GM23248 (cell line): ENCODE measurements at regions not wholly inside any gene's neighbourhood (a gene's known extent, or its start where the extent isn't known, plus 50 kb on each side); places are given as distances from the start of the nearest gene placed in this dataset.

Source experiments
- DNase-seq: peaks from one replicate; pipeline ENCODE4 v3.0.0-alpha.2; 2015
- H2AFZ ChIP-seq: fragments of 200-600 bp; sonication (generic); 2 replicates; pipeline ENCODE4 v1.6.1; 2016; ENCODE audit warnings: antibody characterized with exemption
- H3F3A ChIP-seq: fragments of 200-600 bp; sonication (generic); 2 replicates; pipeline ENCODE4 v1.6.1; 2016; ENCODE audit warnings: mild to moderate bottlenecking, antibody characterized with exemption, mixed run types; ENCODE audit not compliant: insufficient read depth
- H3K27ac ChIP-seq: fragments of 200-600 bp; sonication (generic); 2 replicates; pipeline ENCODE4 v1.5.1; 2016; ENCODE audit warnings: mild to moderate bottlenecking
- H3K27me3 ChIP-seq: fragments of 200-600 bp; sonication (generic); replicated peaks from 2 replicates; pipeline ENCODE4 v1.6.1; 2016; ENCODE audit warnings: mild to moderate bottlenecking; ENCODE audit not compliant: insufficient read depth
- H3K36me3 ChIP-seq: fragments of 200-600 bp; sonication (generic); 2 replicates; pipeline ENCODE4 v1.6.1; 2016; ENCODE audit warnings: low read depth, mild to moderate bottlenecking
- H3K4me1 ChIP-seq: fragments of 200-600 bp; sonication (generic); 2 replicates; pipeline ENCODE4 v1.6.1; 2016; ENCODE audit warnings: mild to moderate bottlenecking; ENCODE audit not compliant: insufficient read depth
- H3K4me2 ChIP-seq: fragments of 200-600 bp; sonication (generic); one replicate; pipeline ENCODE4 v1.6.1; 2016; ENCODE audit warnings: mild to moderate bottlenecking; ENCODE audit not compliant: unreplicated experiment
- H3K4me3 ChIP-seq: fragments of 200-600 bp; sonication (generic); 2 replicates; pipeline ENCODE4 v1.5.1; 2016; ENCODE audit warnings: mild to moderate bottlenecking
- H3K79me2 ChIP-seq: fragments of 200-600 bp; sonication (generic); 2 replicates; pipeline ENCODE4 v1.6.1; 2016; ENCODE audit warnings: mild to moderate bottlenecking; ENCODE audit not compliant: insufficient read depth
- H3K9ac ChIP-seq: fragments of 200-600 bp; sonication (generic); 2 replicates; pipeline ENCODE4 v1.6.1; 2016; ENCODE audit warnings: mild to moderate bottlenecking
- H3K9me2 ChIP-seq: fragments of 200-600 bp; sonication (generic); 2 replicates; pipeline ENCODE4 v1.6.1; 2016; ENCODE audit warnings: mixed run types, mild to moderate bottlenecking, moderate library complexity; ENCODE audit not compliant: insufficient read depth
- H3K9me3 ChIP-seq: fragments of 200-600 bp; sonication (generic); one replicate; pipeline ENCODE4 v1.6.1; 2017; ENCODE audit warnings: low read depth
- H4K20me1 ChIP-seq: fragments of 200-600 bp; sonication (generic); 2 replicates; pipeline ENCODE4 v1.6.0; 2016; ENCODE audit not compliant: insufficient read depth
- EZH2 ChIP-seq: fragments of 200-600 bp; sonication (generic); IDR thresholded peaks from 2 replicates; pipeline ENCODE4 v1.6.1; 2018; ENCODE audit warnings: antibody characterized with exemption, mild to moderate bottlenecking; ENCODE audit not compliant: insufficient read depth, poor library complexity, severe bottlenecking
- EZH2phosphoT487 ChIP-seq: fragments of 200-600 bp; sonication (generic); IDR thresholded peaks from 2 replicates; pipeline ENCODE4 v1.6.1; 2018; ENCODE audit warnings: antibody characterized with exemption, moderate library complexity, mild to moderate bottlenecking, low read depth; ENCODE audit not compliant: insufficient read depth
- WGBS, 2 experiments: methylation state at CpG; one replicate each; pipeline ENCODE4 v1.1.6; 2015 to 2017; ENCODE audit warnings: low lambda C conversion rate in 2 of 2, low coverage in 1 of 2; ENCODE audit errors: missing lambda C conversion rate in 2 of 2; 5-methylcytosine and 5-hydroxymethylcytosine counted together
- in situ Hi-C: fragments of 300-500 bp; cut with MboI; formaldehyde crosslinking; loops from 2 replicates; pipeline ENCODE4 v1.15.0; 2020

GRCh38 chr18:47422524-47422923 lies 171.1 kb upstream of the SKOR2 start:
- H3K36me3 ChIP-seq: no peaks in the 10 kb centered on the region
- in situ Hi-C loops: no loop called here
- peak; percentile 44 for DNase-seq

GRCh38 chr18:47420130-47420529 lies 168.7 kb upstream of the SKOR2 start:
- Histone ChIP-seq H3F3A (no peaks in the 10 kb centered on the region), H2AFZ (no peak overlapping the region), H3K27me3 (no peaks in the 10 kb centered on the region; the same call in 1 of the 2 replicates), H4K20me1 (no peaks in the 10 kb centered on the region), H3K79me2 (no peaks in the 10 kb centered on the region), H3K27ac (no peak overlapping the region), H3K9me2 (no peaks in the 10 kb centered on the region), H3K4me2 (no peak overlapping the region), H3K4me3 (no peak overlapping the region), H3K9ac (no peak overlapping the region), H3K9me3 (no peaks in the 10 kb centered on the region), H3K4me1 (no peaks in the 10 kb centered on the region), H3K36me3 (no peaks in the 10 kb centered on the region)
- in situ Hi-C loops: no loop called here
- no peak for DNase-seq
- 50 to 57% methylated on average over 4 of the region's 4 CpGs for WGBS, 2 experiments
- TF ChIP-seq EZH2 (no peak), EZH2phosphoT487 (no peak)

More at GRCh38 chr18:47422524-47422923, 171.1 kb upstream of the SKOR2 start:
- WGBS, 2 experiments: 33 to 36% methylated on average over 5 to 6 of the region's 6 CpGs
- no peaks in the 10 kb centered on the region for H3K27me3 ChIP-seq
- H3K4me1 ChIP-seq: no peaks in the 10 kb centered on the region
- H2AFZ ChIP-seq: no peak overlapping the region
- TF ChIP-seq EZH2 (no peak), EZH2phosphoT487 (no peak)
- H3K9me3 ChIP-seq: no peaks in the 10 kb centered on the region
- H3K9me2 ChIP-seq: no peaks in the 10 kb centered on the region
- no peaks in the 10 kb centered on the region for H4K20me1 ChIP-seq
- no peak overlapping the region for H3K4me2 ChIP-seq
- no peaks in the 10 kb centered on the region for H3K79me2 ChIP-seq
- H3K9ac ChIP-seq: no peak overlapping the region
- no peaks in the 10 kb centered on the region for H3F3A ChIP-seq
- H3K27ac ChIP-seq: no peak overlapping the region
- no peak overlapping the region for H3K4me3 ChIP-seq

GRCh38 chr18:47418746-47419145 lies 167.3 kb upstream of the SKOR2 start:
- H3K9me2 ChIP-seq: no peaks in the 10 kb centered on the region
- H3K27me3 ChIP-seq: no peaks in the 10 kb centered on the region; the same call in 1 of the 2 replicates
- H3K79me2 ChIP-seq: no peaks in the 10 kb centered on the region
- no peaks in the 10 kb centered on the region for H3K36me3 ChIP-seq
- H3F3A ChIP-seq: no peaks in the 10 kb centered on the region
- H2AFZ ChIP-seq: no peak overlapping the region
- H3K27ac ChIP-seq: no peak overlapping the region
- peak; percentile 52 for DNase-seq
- H3K4me3 ChIP-seq: no peak overlapping the region
- H3K9ac ChIP-seq: no peak overlapping the region
- no peaks in the 10 kb centered on the region for H4K20me1 ChIP-seq
- H3K4me2 ChIP-seq: no peak overlapping the region
- in situ Hi-C loops: no loop called here
- WGBS, 2 experiments: 15 to 16% methylated on average over 3 of the region's 3 CpGs
- no peaks in the 10 kb centered on the region for H3K9me3 ChIP-seq
- TF ChIP-seq EZH2phosphoT487: no peak
- no peak for TF ChIP-seq EZH2
- no peaks in the 10 kb centered on the region for H3K4me1 ChIP-seq

GRCh38 chr18:47417807-47418206 lies 166.3 kb upstream of the SKOR2 start:
- in situ Hi-C loops: no loop called here
- H4K20me1 ChIP-seq: no peaks in the 10 kb centered on the region
- H3K36me3 ChIP-seq: no peaks in the 10 kb centered on the region
- H3K9me3 ChIP-seq: no peaks in the 10 kb centered on the region
- no peaks in the 10 kb centered on the region for H3K79me2 ChIP-seq
- H3K27ac ChIP-seq: no peak overlapping the region
- H3K4me2 ChIP-seq: no peak overlapping the region
- no peak overlapping the region for H2AFZ ChIP-seq
- no peaks in the 10 kb centered on the region for H3F3A ChIP-seq
- TF ChIP-seq EZH2phosphoT487: no peak
- TF ChIP-seq EZH2: no peak
- 0 to 19% methylated on average over 2 of the region's 2 CpGs for WGBS, 2 experiments
- no peak overlapping the region for H3K4me3 ChIP-seq
- H3K4me1 ChIP-seq: no peaks in the 10 kb centered on the region
- H3K27me3 ChIP-seq: no peaks in the 10 kb centered on the region; the same call in 1 of the 2 replicates
- peak; percentile 30 for DNase-seq
- H3K9me2 ChIP-seq: no peaks in the 10 kb centered on the region
- H3K9ac ChIP-seq: no peak overlapping the region

GRCh38 chr18:47415881-47416280 lies 164.4 kb upstream of the SKOR2 start:
- H3K4me2 ChIP-seq: no peak overlapping the region
- in situ Hi-C loops: no loop called here
- no peak for DNase-seq
- H3K27ac ChIP-seq: no peak overlapping the region
- H3K9me2 ChIP-seq: no peaks in the 10 kb centered on the region
- TF ChIP-seq EZH2 (no peak), EZH2phosphoT487 (no peak)
- no peaks in the 10 kb centered on the region for H3F3A ChIP-seq
- 27 to 28% methylated on average over 4 of the region's 4 CpGs for WGBS, 2 experiments
- no peak overlapping the region for H2AFZ ChIP-seq
- no peaks in the 10 kb centered on the region; the same call in 1 of the 2 replicates for H3K27me3 ChIP-seq
- H3K79me2 ChIP-seq: no peaks in the 10 kb centered on the region
- no peaks in the 10 kb centered on the region for H3K9me3 ChIP-seq
- H4K20me1 ChIP-seq: no peaks in the 10 kb centered on the region
- no peaks in the 10 kb centered on the region for H3K36me3 ChIP-seq
- H3K9ac ChIP-seq: no peak overlapping the region
- no peaks in the 10 kb centered on the region for H3K4me1 ChIP-seq
- no peak overlapping the region for H3K4me3 ChIP-seq
